ENCODE measurements at regions not wholly inside any gene's neighbourhood (a gene's known extent, or its start where the extent isn't known, plus 50 kb on each side); places are given as distances from the start of the nearest gene placed in this dataset.

GRCh38 chr1:193909406-193910082 lies 723.1 kb upstream of the B3GALT2 start:
- DNase-seq, result no peak
- H3K4me3 ChIP-seq (ENCODE audit: low read depth in 1 of 2, low read length in 2 of 2), result no peak overlapping the region
- ATAC-seq (ENCODE audit: insufficient read depth, low read depth), result no peak
- no peaks in the 10 kb centered on the region for H4K20me1 ChIP-seq (ENCODE audit: insufficient read depth, low read length)
- no peak overlapping the region for H3K9ac ChIP-seq (ENCODE audit: low read depth, low read length)
- no peak overlapping the region for H3K27ac ChIP-seq (ENCODE audit: low read length)
- H3K9me3 ChIP-seq (ENCODE audit: insufficient read depth, low read length, severe bottlenecking), result no peaks in the 10 kb centered on the region
- TF ChIP-seq, protein P1, sequence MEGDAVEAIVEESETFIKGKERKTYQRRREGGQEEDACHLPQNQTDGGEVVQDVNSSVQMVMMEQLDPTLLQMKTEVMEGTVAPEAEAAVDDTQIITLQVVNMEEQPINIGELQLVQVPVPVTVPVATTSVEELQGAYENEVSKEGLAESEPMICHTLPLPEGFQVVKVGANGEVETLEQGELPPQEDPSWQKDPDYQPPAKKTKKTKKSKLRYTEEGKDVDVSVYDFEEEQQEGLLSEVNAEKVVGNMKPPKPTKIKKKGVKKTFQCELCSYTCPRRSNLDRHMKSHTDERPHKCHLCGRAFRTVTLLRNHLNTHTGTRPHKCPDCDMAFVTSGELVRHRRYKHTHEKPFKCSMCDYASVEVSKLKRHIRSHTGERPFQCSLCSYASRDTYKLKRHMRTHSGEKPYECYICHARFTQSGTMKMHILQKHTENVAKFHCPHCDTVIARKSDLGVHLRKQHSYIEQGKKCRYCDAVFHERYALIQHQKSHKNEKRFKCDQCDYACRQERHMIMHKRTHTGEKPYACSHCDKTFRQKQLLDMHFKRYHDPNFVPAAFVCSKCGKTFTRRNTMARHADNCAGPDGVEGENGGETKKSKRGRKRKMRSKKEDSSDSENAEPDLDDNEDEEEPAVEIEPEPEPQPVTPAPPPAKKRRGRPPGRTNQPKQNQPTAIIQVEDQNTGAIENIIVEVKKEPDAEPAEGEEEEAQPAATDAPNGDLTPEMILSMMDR (IDR thresholded peaks at IDR 0.05; ENCODE audit: borderline replicate concordance, extremely low read depth, low read length, poor library complexity, severe bottlenecking), result no peak
- no peak for TF ChIP-seq EZH2 (IDR thresholded peaks at IDR 0.05; ENCODE audit: borderline replicate concordance, low read depth, low read length, severe bottlenecking)
- no peak overlapping the region for H2AFZ ChIP-seq (ENCODE audit: low read depth, low read length)
- H3K36me3 ChIP-seq (ENCODE audit: insufficient read depth, low read length), result no peaks in the 10 kb centered on the region
- H3K79me2 ChIP-seq (ENCODE audit: insufficient read depth, low read length), result no peaks in the 10 kb centered on the region
- H3K4me1 ChIP-seq (ENCODE audit: insufficient read depth, low read length), result no peaks in the 10 kb centered on the region
- H3K27me3 ChIP-seq (ENCODE audit: insufficient read depth, low read length, poor library complexity), result no peaks in the 10 kb centered on the region
- no peak overlapping the region for H3K4me2 ChIP-seq (ENCODE audit: insufficient read depth, low read length)

DNA sequence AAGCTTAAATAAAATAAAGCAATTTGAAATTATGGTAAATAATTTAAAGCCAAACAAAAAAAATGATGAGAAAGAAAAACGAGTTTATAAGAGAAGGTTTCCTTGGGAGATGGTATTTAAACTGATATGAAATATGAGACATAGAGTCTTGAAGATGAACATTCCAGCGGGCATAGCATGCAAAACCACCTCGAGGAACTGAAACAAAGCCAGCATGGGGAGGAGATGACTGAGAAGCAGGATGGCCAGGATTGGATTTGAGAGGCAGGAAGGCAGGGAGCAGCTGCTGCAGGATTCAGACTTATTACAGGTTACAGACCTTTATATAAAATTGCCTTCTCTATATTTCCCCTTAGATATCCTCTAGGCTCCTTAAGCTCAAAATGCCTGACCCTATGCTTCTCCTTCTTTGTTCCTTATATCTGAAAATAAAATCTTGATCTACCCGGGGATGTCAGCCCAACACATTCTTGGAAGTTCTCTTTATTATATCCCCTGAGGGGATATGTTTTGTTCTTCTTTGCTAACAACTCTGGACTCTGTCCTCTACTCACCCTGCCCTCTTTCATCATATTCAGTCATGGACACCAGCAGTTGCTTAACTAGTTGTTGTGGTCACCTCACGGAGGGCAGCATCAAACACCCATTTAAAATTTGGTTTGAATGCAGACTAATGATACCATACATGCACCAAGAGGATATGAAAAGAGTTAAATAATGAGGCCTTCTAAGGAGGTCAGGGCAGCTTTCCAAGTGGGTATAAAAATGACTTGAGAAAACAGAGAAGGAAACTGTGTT lies 719.1 kb upstream of the B3GALT2 start:
- H3K9me3 ChIP-seq (ENCODE audit: insufficient read depth, low read length, severe bottlenecking), result no peaks in the 10 kb centered on the region
- no peaks in the 10 kb centered on the region for H3K36me3 ChIP-seq (ENCODE audit: insufficient read depth, low read length)
- DNase-seq, result no peak
- no peak overlapping the region for H3K9ac ChIP-seq (ENCODE audit: low read depth, low read length)
- H3K4me2 ChIP-seq (ENCODE audit: insufficient read depth, low read length), result no peak overlapping the region
- H3K27ac ChIP-seq (ENCODE audit: low read length), result no peak overlapping the region
- no peak for ATAC-seq (ENCODE audit: insufficient read depth, low read depth)
- no peak for TF ChIP-seq EZH2 (IDR thresholded peaks at IDR 0.05; ENCODE audit: borderline replicate concordance, low read depth, low read length, severe bottlenecking)
- TF ChIP-seq, protein P1 (IDR thresholded peaks at IDR 0.05; ENCODE audit: borderline replicate concordance, extremely low read depth, low read length, poor library complexity, severe bottlenecking), result no peak
- no peaks in the 10 kb centered on the region for H4K20me1 ChIP-seq (ENCODE audit: insufficient read depth, low read length)
- no peaks in the 10 kb centered on the region for H3K27me3 ChIP-seq (ENCODE audit: insufficient read depth, low read length, poor library complexity)
- H3K79me2 ChIP-seq (ENCODE audit: insufficient read depth, low read length), result no peaks in the 10 kb centered on the region
- no peaks in the 10 kb centered on the region for H3K4me1 ChIP-seq (ENCODE audit: insufficient read depth, low read length)
- H2AFZ ChIP-seq (ENCODE audit: low read depth, low read length), result no peak overlapping the region
- no peak overlapping the region for H3K4me3 ChIP-seq (ENCODE audit: low read depth in 1 of 2, low read length in 2 of 2)

DNA sequence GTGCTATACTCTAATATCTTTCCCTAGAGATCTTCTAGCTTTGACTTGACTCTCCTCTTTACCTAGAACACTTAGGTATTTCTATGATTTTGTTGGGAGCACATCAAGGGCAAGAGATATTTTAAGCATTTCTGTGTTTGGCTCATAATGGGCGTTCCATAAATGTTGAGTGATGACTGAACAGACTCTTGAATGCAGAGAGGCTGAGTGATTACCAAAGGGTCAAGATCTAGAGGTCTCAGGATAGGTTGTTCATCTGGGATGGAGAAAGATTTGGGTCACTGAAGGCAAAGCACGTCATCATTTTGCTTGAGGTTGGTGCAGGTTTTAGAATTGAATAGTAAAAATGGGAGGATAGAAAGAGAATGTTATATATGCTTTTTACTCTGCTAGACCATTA lies 705.4 kb upstream of the B3GALT2 start:
- ATAC-seq (ENCODE audit: insufficient read depth, low read depth) (no peak), DNase-seq (no peak)
- no peak overlapping the region for H2AFZ ChIP-seq (ENCODE audit: low read depth, low read length)
- TF ChIP-seq EZH2 (IDR thresholded peaks at IDR 0.05; ENCODE audit: borderline replicate concordance, low read depth, low read length, severe bottlenecking), result no peak
- H3K9ac ChIP-seq (ENCODE audit: low read depth, low read length), result no peak overlapping the region
- H3K27ac ChIP-seq (ENCODE audit: low read length), result no peak overlapping the region
- no peaks in the 10 kb centered on the region for H3K27me3 ChIP-seq (ENCODE audit: insufficient read depth, low read length, poor library complexity)
- H3K79me2 ChIP-seq (ENCODE audit: insufficient read depth, low read length), result no peaks in the 10 kb centered on the region
- H3K4me1 ChIP-seq (ENCODE audit: insufficient read depth, low read length), result no peaks in the 10 kb centered on the region
- no peaks in the 10 kb centered on the region for H3K36me3 ChIP-seq (ENCODE audit: insufficient read depth, low read length)
- H3K4me2 ChIP-seq (ENCODE audit: insufficient read depth, low read length), result no peak overlapping the region
- H3K9me3 ChIP-seq (ENCODE audit: insufficient read depth, low read length, severe bottlenecking), result no peaks in the 10 kb centered on the region
- no peak overlapping the region for H3K4me3 ChIP-seq (ENCODE audit: low read depth in 1 of 2, low read length in 2 of 2)
- H4K20me1 ChIP-seq (ENCODE audit: insufficient read depth, low read length), result no peaks in the 10 kb centered on the region

DNA sequence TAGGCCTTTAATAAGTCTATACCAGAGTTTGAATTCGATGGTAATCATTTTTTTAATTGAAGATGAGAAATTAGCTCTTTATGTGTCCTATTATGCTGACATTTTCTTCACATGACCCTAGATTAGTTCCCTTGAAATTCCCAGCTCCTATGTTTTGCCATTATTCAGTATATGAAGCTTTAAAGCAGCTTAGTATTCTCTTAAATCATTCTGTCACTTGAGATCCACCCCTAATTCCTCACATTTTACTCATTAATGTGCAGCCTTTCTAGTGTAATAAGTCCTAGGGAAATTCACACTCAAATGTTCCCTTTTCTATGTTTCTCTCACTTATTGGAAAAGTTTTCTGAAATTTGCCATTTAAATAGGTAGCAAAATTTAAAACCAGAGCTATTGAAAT lies 704.5 kb upstream of the B3GALT2 start:
- no peaks in the 10 kb centered on the region for H3K9me3 ChIP-seq (ENCODE audit: insufficient read depth, low read length, severe bottlenecking)
- DNase-seq (no peak), ATAC-seq (ENCODE audit: insufficient read depth, low read depth) (no peak)
- no peak for TF ChIP-seq EZH2 (IDR thresholded peaks at IDR 0.05; ENCODE audit: borderline replicate concordance, low read depth, low read length, severe bottlenecking)
- TF ChIP-seq, protein P1 (IDR thresholded peaks at IDR 0.05; ENCODE audit: borderline replicate concordance, extremely low read depth, low read length, poor library complexity, severe bottlenecking), result no peak
- no peak overlapping the region for H2AFZ ChIP-seq (ENCODE audit: low read depth, low read length)
- no peaks in the 10 kb centered on the region for H3K4me1 ChIP-seq (ENCODE audit: insufficient read depth, low read length)
- no peaks in the 10 kb centered on the region for H3K36me3 ChIP-seq (ENCODE audit: insufficient read depth, low read length)
- H3K9ac ChIP-seq (ENCODE audit: low read depth, low read length), result no peak overlapping the region
- H3K79me2 ChIP-seq (ENCODE audit: insufficient read depth, low read length), result no peaks in the 10 kb centered on the region
- H3K4me3 ChIP-seq (ENCODE audit: low read depth in 1 of 2, low read length in 2 of 2), result no peak overlapping the region
- no peak overlapping the region for H3K4me2 ChIP-seq (ENCODE audit: insufficient read depth, low read length)
- no peak overlapping the region for H3K27ac ChIP-seq (ENCODE audit: low read length)
- H4K20me1 ChIP-seq (ENCODE audit: insufficient read depth, low read length), result no peaks in the 10 kb centered on the region
- no peaks in the 10 kb centered on the region for H3K27me3 ChIP-seq (ENCODE audit: insufficient read depth, low read length, poor library complexity)
